Glutamatergic neuron (in vitro differentiated cells): ENCODE measurements at regions not wholly inside any gene's neighbourhood (a gene's known extent, or its start where the extent isn't known, plus 50 kb on each side); places are given as distances from the start of the nearest gene placed in this dataset.

Experiments used
- DNase-seq: peaks from one replicate; pipeline ENCODE4 v3.0.0; 2022
- H3K27ac Mint-ChIP-seq: one replicate; pipeline ENCODE4 v1.8.0; 2020; ENCODE audit warnings: mild to moderate bottlenecking, mixed read lengths, inconsistent platforms; ENCODE audit not compliant: unreplicated experiment
- H3K27me3 Mint-ChIP-seq: one replicate; pipeline ENCODE4 v1.8.0; 2020; ENCODE audit warnings: mild to moderate bottlenecking, moderate library complexity, mixed read lengths, inconsistent platforms; ENCODE audit not compliant: unreplicated experiment
- H3K36me3 Mint-ChIP-seq: one replicate; pipeline ENCODE4 v1.8.0; 2020; ENCODE audit warnings: mild to moderate bottlenecking, mixed read lengths, inconsistent platforms; ENCODE audit not compliant: unreplicated experiment
- H3K4me1 Mint-ChIP-seq: one replicate; pipeline ENCODE4 v1.8.0; 2020; ENCODE audit warnings: mild to moderate bottlenecking, low read depth, mixed read lengths, inconsistent platforms; ENCODE audit not compliant: unreplicated experiment
- H3K4me3 Mint-ChIP-seq: one replicate; pipeline ENCODE4 v1.8.0; 2020; ENCODE audit warnings: mild to moderate bottlenecking, mixed read lengths, inconsistent platforms; ENCODE audit not compliant: unreplicated experiment
- H3K9me3 Mint-ChIP-seq: one replicate; pipeline ENCODE4 v1.8.0; 2020; ENCODE audit warnings: mild to moderate bottlenecking, moderate library complexity, mixed read lengths, inconsistent platforms; ENCODE audit not compliant: unreplicated experiment
- CTCF ChIP-seq: fragments of 200-600 bp; sonication (generic); IDR thresholded peaks from one replicate; pipeline ENCODE4 v1.5.0; 2021; ENCODE audit not compliant: partially characterized antibody, unreplicated experiment

GRCh38 chr3:117165601-117166051, 456.0 kb downstream of the TUSC7 start:
- no peaks in the 10 kb centered on the region for H3K36me3 Mint-ChIP-seq
- peaks cover 4% of the 10 kb centered on the region for H3K9me3 Mint-ChIP-seq
- no peak for DNase-seq
- H3K4me1 Mint-ChIP-seq, result peaks cover 5% of the 10 kb centered on the region
- no peak overlapping the region for H3K4me3 Mint-ChIP-seq
- no peak overlapping the region for H3K27ac Mint-ChIP-seq
- TF ChIP-seq CTCF, result no peak
- peaks cover 2% of the 10 kb centered on the region for H3K27me3 Mint-ChIP-seq

GRCh38 chr3:117168896-117169295, 459.3 kb downstream of the TUSC7 start:
- no peak for TF ChIP-seq CTCF
- Mint-ChIP-seq H3K4me1 (peaks cover 5% of the 10 kb centered on the region), H3K4me3 (no peak overlapping the region)

GRCh38 chr3:117170094-117170493, 460.5 kb downstream of the TUSC7 start:
- no peak for TF ChIP-seq CTCF
- no peak overlapping the region for H3K4me3 Mint-ChIP-seq
- no peak overlapping the region for H3K27ac Mint-ChIP-seq
- H3K4me1 Mint-ChIP-seq, result peaks cover 5% of the 10 kb centered on the region
- peaks cover 2% of the 10 kb centered on the region for H3K27me3 Mint-ChIP-seq
- H3K9me3 Mint-ChIP-seq, result peaks cover 5% of the 10 kb centered on the region
- no peak for DNase-seq
- H3K36me3 Mint-ChIP-seq, result no peaks in the 10 kb centered on the region

More at GRCh38 chr3:117168896-117169295, 459.3 kb downstream of the TUSC7 start:
- Mint-ChIP-seq H3K27me3 (peaks cover 2% of the 10 kb centered on the region), H3K36me3 (no peaks in the 10 kb centered on the region), H3K27ac (no peak overlapping the region), H3K9me3 (peaks cover 5% of the 10 kb centered on the region)
- DNase-seq, result no peak

- no peaks in the 10 kb centered on the region for H3K4me1 Mint-ChIP-seq
- TF ChIP-seq CTCF, result no peak
- H3K36me3 Mint-ChIP-seq, result no peaks in the 10 kb centered on the region
- peaks cover 4% of the 10 kb centered on the region for H3K9me3 Mint-ChIP-seq
- H3K27me3 Mint-ChIP-seq, result peaks cover 2% of the 10 kb centered on the region
- no peak overlapping the region for H3K4me3 Mint-ChIP-seq
- DNase-seq, result no peak
- H3K27ac Mint-ChIP-seq, result no peak overlapping the region
These were observed 461.5 kb downstream of the TUSC7 start for GRCh38 chr3:117171124-117171523.

- Mint-ChIP-seq H3K9me3 (peaks cover 1% of the 10 kb centered on the region), H3K27me3 (no peaks in the 10 kb centered on the region), H3K4me3 (no peak overlapping the region), H3K27ac (no peak overlapping the region), H3K4me1 (no peaks in the 10 kb centered on the region), H3K36me3 (no peaks in the 10 kb centered on the region)
- TF ChIP-seq CTCF, result no peak
- no peak for DNase-seq
These were observed 462.8 kb downstream of the TUSC7 start for GRCh38 chr3:117172426-117172825.
